22Rv1 (cell line): ENCODE measurements at regions not wholly inside any gene's neighbourhood (a gene's known extent, or its start where the extent isn't known, plus 50 kb on each side); places are given as distances from the start of the nearest gene placed in this dataset.

Source experiments
- H3K27ac ChIP-seq: fragments of 450-650 bp; 2 replicates; pipeline ENCODE4 v1.5.1; 2017
- CTCF ChIP-seq: fragments of 450-650 bp; IDR thresholded peaks from 2 replicates; pipeline ENCODE4 v1.5.1; 2017; ENCODE audit warnings: mild to moderate bottlenecking
- ZFX ChIP-seq: fragments of 450-650 bp; IDR thresholded peaks from 2 replicates; pipeline ENCODE4 v1.6.1; 2017; ENCODE audit warnings: antibody characterized with exemption, borderline replicate concordance

GRCh38 chr15:96767703-96768434, 437.4 kb downstream of the NR2F2 start:
- TF ChIP-seq CTCF = no peak
- TF ChIP-seq ZFX = no peak
- H3K27ac ChIP-seq = no peak overlapping the region

- TF ChIP-seq CTCF (no peak), ZFX (no peak)
- no peak overlapping the region for H3K27ac ChIP-seq
These were observed 437.9 kb downstream of the NR2F2 start for GRCh38 chr15:96768435-96768789.

- TF ChIP-seq ZFX = no peak
- TF ChIP-seq CTCF = no peak
These were observed 440.5 kb downstream of the NR2F2 start for GRCh38 chr15:96771035-96771434.

GRCh38 chr15:96774216-96774615, 443.7 kb downstream of the NR2F2 start:
- TF ChIP-seq ZFX = no peak
- no peak for TF ChIP-seq CTCF
- H3K27ac ChIP-seq = no peak overlapping the region

More at GRCh38 chr15:96771035-96771434, 440.5 kb downstream of the NR2F2 start:
- no peak overlapping the region for H3K27ac ChIP-seq

GRCh38 chr15:96783746-96784145, 453.2 kb downstream of the NR2F2 start:
- no peak overlapping the region for H3K27ac ChIP-seq
- no peak for TF ChIP-seq CTCF
- no peak for TF ChIP-seq ZFX

GRCh38 chr15:96790004-96790403, 459.5 kb downstream of the NR2F2 start:
- TF ChIP-seq ZFX (no peak), CTCF (no peak)
- H3K27ac ChIP-seq = no peak overlapping the region

GRCh38 chr15:96792216-96792615, 461.7 kb downstream of the NR2F2 start:
- TF ChIP-seq ZFX (no peak), CTCF (no peak)

More at GRCh38 chr15:96792216-96792615, 461.7 kb downstream of the NR2F2 start:
- H3K27ac ChIP-seq = no peak overlapping the region
